Spleen (tissue), 11 donors: ENCODE measurements at regions not wholly inside any gene's neighbourhood (a gene's known extent, or its start where the extent isn't known, plus 50 kb on each side); places are given as distances from the start of the nearest gene placed in this dataset.
A peak's percentile ranks its signal among the peaks of the same experiment; 100 is the strongest.

ENCODE experiments used
- DNase-seq: peaks from one replicate; pipeline ENCODE4 v3.0.0-alpha.2; 2020
- H3K27ac ChIP-seq, 8 donors: fragments of 200-600 bp; sonication (generic) in 7 of 8; 1 replicate in 4 of 8; 2 replicates in 4 of 8; pipeline versions ENCODE4 v1.5.0 to v1.8.0; 2016 to 2021; ENCODE audit warnings: inconsistent platforms in 4 of 8, mild to moderate bottlenecking in 4 of 8, moderate library complexity in 1 of 8
- H3K27me3 ChIP-seq, 7 donors: fragments of 200-600 bp; sonication (generic) in 6 of 7; replicated peaks in 1 of 7; 1 replicate in 4 of 7; 2 replicates in 3 of 7; pipeline versions ENCODE4 v1.5.0 to v1.8.0; 2016 to 2021; ENCODE audit warnings: inconsistent platforms in 3 of 7, mild to moderate bottlenecking in 1 of 7
- H3K36me3 ChIP-seq, 6 donors: fragments of 200-600 bp; sonication (generic) in 5 of 6; 1 replicate in 4 of 6; 2 replicates in 2 of 6; pipeline versions ENCODE4 v1.5.0 to v1.8.0; 2016 to 2021; ENCODE audit warnings: inconsistent platforms in 2 of 6
- H3K4me1 ChIP-seq, 6 donors: fragments of 200-600 bp; sonication (generic) in 5 of 6; 1 replicate in 3 of 6; 2 replicates in 3 of 6; pipeline versions ENCODE4 v1.5.0 to v1.8.0; 2016 to 2021; ENCODE audit warnings: inconsistent platforms in 3 of 6
- H3K4me3 ChIP-seq, 8 donors: fragments of 200-600 bp; sonication (generic) in 7 of 8; 1 replicate in 4 of 8; 2 replicates in 4 of 8; pipeline versions ENCODE4 v1.5.0 to v1.8.0; 2016 to 2021; ENCODE audit warnings: inconsistent platforms in 4 of 8, mild to moderate bottlenecking in 4 of 8, moderate library complexity in 2 of 8
- H3K9me3 ChIP-seq, 8 donors: fragments of 200-600 bp; sonication (generic) in 7 of 8; 1 replicate in 4 of 8; 2 replicates in 4 of 8; pipeline versions ENCODE4 v1.5.0 to v1.8.0; 2016 to 2021; ENCODE audit warnings: inconsistent platforms in 4 of 8
- CTCF ChIP-seq, 11 experiments: fragments of 200-600 bp in 7 of 11; fragments of 450-650 bp in 4 of 11; sonication (generic) in 4 of 11; IDR thresholded peaks in 8 of 11; conservative IDR thresholded peaks in 3 of 11; 1 replicate in 7 of 11; 2 replicates in 4 of 11; pipeline versions ENCODE4 v1.4.0 to v1.8.0; 2016 to 2021; ENCODE audit warnings: antibody characterized with exemption in 11 of 11, inconsistent platforms in 4 of 11, mild to moderate bottlenecking in 1 of 11
- POLR2A ChIP-seq, 3 donors: fragments of 450-650 bp; IDR thresholded peaks; one replicate each; pipeline ENCODE4 v1.5.1; 2017; ENCODE audit warnings: antibody characterized with exemption in 3 of 3, mild to moderate bottlenecking in 1 of 3
- POLR2AphosphoS5 ChIP-seq, 3 donors: sonication (generic); formaldehyde crosslinking; IDR thresholded peaks; one replicate each; pipeline ENCODE4 v1.5.1; 2017; ENCODE audit warnings: antibody characterized with exemption in 3 of 3
- WGBS, 5 donors: extraction: QIAGEN DNeasy Blood & Tissue Kit in 3 of 5; methylation state at CpG; one replicate each; pipeline versions ENCODE4 v1.1.5 to v1.1.7; 2013 to 2018; 5-methylcytosine and 5-hydroxymethylcytosine counted together
- intact Hi-C: fragments of 100-400 bp; cut with DNase I; formaldehyde crosslinking; loops from one replicate; pipeline ENCODE4 v1.15.0; 2023; ENCODE audit warnings: low total_unique reads
- donor health status: healthy with polysubstance abuse.
- donor health status: DM: no; HTN: no; CAD: no; lungs with moderate emphysema.
- donor health status: DM: no; HTN: no; CAD: no.
- donor health status: Bipolar disorder and iron deficiency.
- donor health status: healthy.
- donor health status: DM: no; HTN: no; CAD: no.
- donor health status: DM: yes; HTN: yes; CAD: no.

GRCh38 chr9:115240676-115241075, 122.7 kb upstream of the TNC start:
- H3K9me3 ChIP-seq, result no peaks in the 10 kb centered on the region
- intact Hi-C loops, result no loop called here
- H3K27me3 ChIP-seq, result no peaks in the 10 kb centered on the region
- DNase-seq, result no peak
- no peaks in the 10 kb centered on the region for H3K36me3 ChIP-seq
- H3K4me3 ChIP-seq, result no peak overlapping the region
- WGBS, 5 donors, result 83 to 100% (median 88%) methylated on average over 1 of the region's 1 CpG
- TF ChIP-seq CTCF (IDR thresholded peaks at IDR 0.05 in 8 of 11, conservative IDR thresholded peaks at IDR 0.05 in 3 of 11), result no peak
- TF ChIP-seq POLR2AphosphoS5 (IDR thresholded peaks at IDR 0.05), result no peak
- no peak for TF ChIP-seq POLR2A (IDR thresholded peaks at IDR 0.05)
- no peaks in the 10 kb centered on the region for H3K4me1 ChIP-seq
- H3K27ac ChIP-seq, result no peak overlapping the region

- no peaks in the 10 kb centered on the region for H3K36me3 ChIP-seq
- intact Hi-C loops, result no loop called here
- 43 to 77% (median 55%) methylated on average over 2 of the region's 2 CpGs for WGBS, 5 donors
Measured at GRCh38 chr9:115241641-115242040, 123.7 kb upstream of the TNC start.

GRCh38 chr9:115249488-115249887, 131.5 kb upstream of the TNC start:
- 85 to 93% (median 92%) methylated on average over 3 of the region's 3 CpGs for WGBS, 5 donors
- H3K27ac ChIP-seq, result peak overlapping the region in 2 of 8 donors; percentile 19
- H3K4me3 ChIP-seq, result no peak overlapping the region
- no peaks in the 10 kb centered on the region for H3K36me3 ChIP-seq
- intact Hi-C loops, result no loop called here
- no peak for TF ChIP-seq CTCF (IDR thresholded peaks at IDR 0.05 in 8 of 11, conservative IDR thresholded peaks at IDR 0.05 in 3 of 11)
- no peak for TF ChIP-seq POLR2A (IDR thresholded peaks at IDR 0.05)
- TF ChIP-seq POLR2AphosphoS5 (IDR thresholded peaks at IDR 0.05), result no peak
- DNase-seq, result no peak
- H3K4me1 ChIP-seq, result no peaks in the 10 kb centered on the region
- no peaks in the 10 kb centered on the region for H3K27me3 ChIP-seq
- peaks cover 0 to 17% (median 11%) of the 10 kb centered on the region in 8 donors for H3K9me3 ChIP-seq

More at GRCh38 chr9:115241641-115242040, 123.7 kb upstream of the TNC start:
- H3K27ac ChIP-seq, result no peak overlapping the region
- no peaks in the 10 kb centered on the region for H3K27me3 ChIP-seq
- no peak overlapping the region for H3K4me3 ChIP-seq
- no peak for DNase-seq
- no peaks in the 10 kb centered on the region for H3K4me1 ChIP-seq
- no peak for TF ChIP-seq POLR2AphosphoS5 (IDR thresholded peaks at IDR 0.05)
- no peak for TF ChIP-seq POLR2A (IDR thresholded peaks at IDR 0.05)
- no peak for TF ChIP-seq CTCF (IDR thresholded peaks at IDR 0.05 in 8 of 11, conservative IDR thresholded peaks at IDR 0.05 in 3 of 11)
- no peaks in the 10 kb centered on the region for H3K9me3 ChIP-seq

GRCh38 chr9:115250621-115251032, 132.7 kb upstream of the TNC start:
- Histone ChIP-seq H3K27ac (no peak overlapping the region), H3K4me3 (no peak overlapping the region), H3K9me3 (peaks cover 0 to 17% (median 11%) of the 10 kb centered on the region in 8 donors), H3K36me3 (no peaks in the 10 kb centered on the region), H3K4me1 (no peaks in the 10 kb centered on the region), H3K27me3 (no peaks in the 10 kb centered on the region)
- TF ChIP-seq POLR2AphosphoS5 (IDR thresholded peaks at IDR 0.05) (no peak), POLR2A (IDR thresholded peaks at IDR 0.05) (no peak), CTCF (IDR thresholded peaks at IDR 0.05 in 8 of 11, conservative IDR thresholded peaks at IDR 0.05 in 3 of 11) (no peak)
- intact Hi-C loops, result no loop called here
- 25 to 52% (median 37%) methylated on average over 1 of the region's 1 CpG for WGBS, 5 donors
- no peak for DNase-seq
